Calu3 (cell line): ENCODE measurements at regions not wholly inside any gene's neighbourhood (a gene's known extent, or its start where the extent isn't known, plus 50 kb on each side); places are given as distances from the start of the nearest gene placed in this dataset.
A peak's percentile ranks its signal among the peaks of the same experiment; 100 is the strongest.
"Not testable (repeated sequence)": the region's sequence is repeated elsewhere in the genome, so short reads cannot be mapped to it uniquely, and the experiment has no call there.

ENCODE experiments used
- BruUV-seq: library from RNA; stranded (reverse); fragments of 400-500 nt; replicated peaks from 2 replicates; lab custom pipeline; 2021; lab: Mats Ljungman, UMichigan
- CTCF ChIA-PET: fragments of 300-600 bp; sonication (Branson Sonifier 250); formaldehyde crosslinking; loops from one replicate; lab custom pipeline; 2022; ENCODE audit warnings: antibody characterized with exemption; lab: Charles Lee
- DNase-seq: peaks from one replicate; pipeline ENCODE4 v3.0.0; 2022
- H3K27ac Mint-ChIP-seq: one replicate; pipeline ENCODE4 v1.8.0; 2022; ENCODE audit warnings: mixed read lengths; ENCODE audit not compliant: unreplicated experiment
- H3K27me3 Mint-ChIP-seq: one replicate; pipeline ENCODE4 v1.8.0; 2022; ENCODE audit warnings: mixed read lengths; ENCODE audit not compliant: unreplicated experiment
- H3K36me3 Mint-ChIP-seq: one replicate; pipeline ENCODE4 v1.8.0; 2022; ENCODE audit warnings: mild to moderate bottlenecking, moderate library complexity, mixed read lengths; ENCODE audit not compliant: insufficient read depth, unreplicated experiment
- H3K4me1 Mint-ChIP-seq: one replicate; pipeline ENCODE4 v1.8.0; 2022; ENCODE audit warnings: mild to moderate bottlenecking, low read depth, mixed read lengths; ENCODE audit not compliant: unreplicated experiment
- H3K4me3 Mint-ChIP-seq: one replicate; pipeline ENCODE4 v1.8.0; 2022; ENCODE audit warnings: mild to moderate bottlenecking, low read depth, moderate library complexity, mixed read lengths; ENCODE audit not compliant: unreplicated experiment
- H3K9me3 Mint-ChIP-seq: one replicate; pipeline ENCODE4 v1.8.0; 2022; ENCODE audit warnings: low read depth, mixed read lengths; ENCODE audit not compliant: unreplicated experiment
- CTCF ChIP-seq: fragments of 200-600 bp; IDR thresholded peaks from one replicate; pipeline ENCODE4 v1.8.0; 2022; ENCODE audit warnings: antibody characterized with exemption; ENCODE audit not compliant: unreplicated experiment
- intact Hi-C: fragments of 100-400 bp; cut with micrococcal nuclease; formaldehyde crosslinking; loops from one replicate; pipeline ENCODE4 v1.10.0; 2022; ENCODE audit not compliant: unreplicated experiment

- peak; percentile 28 for DNase-seq
- H3K27ac Mint-ChIP-seq, result no peak overlapping the region
- no peaks in the 10 kb centered on the region for H3K9me3 Mint-ChIP-seq
- no TSS peak for BruUV-seq
- TF ChIP-seq CTCF, result no peak
- CTCF ChIA-PET, result interaction anchor here (0.6 to 1.0 kb wide), 4 partner anchors 9 to 1842 kb away, joined by 3 to 4 read pairs (median 4); no protein-coding TSS in a partner anchor
- H3K27me3 Mint-ChIP-seq, result peaks cover 55% of the 10 kb centered on the region
- H3K36me3 Mint-ChIP-seq, result no peaks in the 10 kb centered on the region
- H3K4me1 Mint-ChIP-seq, result peaks cover 6% of the 10 kb centered on the region
- intact Hi-C loops, result no loop called here
- no peak overlapping the region for H3K4me3 Mint-ChIP-seq
Measured at GRCh38 chr7:142478479-142479220, 220.8 kb upstream of the PRSS58 start.

GRCh38 chr7:142477801-142478200 is 219.9 kb upstream of the PRSS58 start:
- BruUV-seq, H3K27ac Mint-ChIP-seq, H3K4me1 Mint-ChIP-seq, H3K4me3 Mint-ChIP-seq, H3K36me3 Mint-ChIP-seq, H3K9me3 Mint-ChIP-seq, DNase-seq, intact Hi-C loops: not testable (repeated sequence)
- CTCF ChIA-PET, result interaction anchor here (0.6 to 1.0 kb wide), 3 partner anchors 9 to 1841 kb away, joined by 3 to 4 read pairs (median 4); no protein-coding TSS in a partner anchor
- H3K27me3 Mint-ChIP-seq, result peaks cover 63% of the 10 kb centered on the region

- Mint-ChIP-seq H3K4me1 (peaks cover 6% of the 10 kb centered on the region), H3K27me3 (peaks cover 66% of the 10 kb centered on the region), H3K9me3 (no peaks in the 10 kb centered on the region), H3K36me3 (no peaks in the 10 kb centered on the region), H3K27ac (no peak overlapping the region), H3K4me3 (no peak overlapping the region)
- TF ChIP-seq CTCF, result no peak
- intact Hi-C loops, result no loop called here
- no TSS peak for BruUV-seq
- DNase-seq, result no peak
- CTCF ChIA-PET, result no interaction called here
Measured at GRCh38 chr7:142477079-142477651, 219.3 kb upstream of the PRSS58 start.

- TF ChIP-seq CTCF, result no peak
- BruUV-seq, result no TSS peak
Measured at GRCh38 chr7:142476077-142476476, 218.2 kb upstream of the PRSS58 start.

More at GRCh38 chr7:142476077-142476476, 218.2 kb upstream of the PRSS58 start:
- intact Hi-C loops, result no loop called here
- CTCF ChIA-PET, result interaction anchor here (0.6 kb wide), 1 partner anchor 78 kb away, joined by 7 read pairs; no protein-coding TSS in a partner anchor
- Mint-ChIP-seq H3K9me3 (no peaks in the 10 kb centered on the region), H3K4me1 (peaks cover 6% of the 10 kb centered on the region), H3K4me3 (no peak overlapping the region), H3K27me3 (peaks cover 66% of the 10 kb centered on the region), H3K36me3 (no peaks in the 10 kb centered on the region), H3K27ac (no peak overlapping the region)
- no peak for DNase-seq
